ENCODE measurements at regions not wholly inside any gene's neighbourhood (a gene's known extent, or its start where the extent isn't known, plus 50 kb on each side); places are given as distances from the start of the nearest gene placed in this dataset.

DNA sequence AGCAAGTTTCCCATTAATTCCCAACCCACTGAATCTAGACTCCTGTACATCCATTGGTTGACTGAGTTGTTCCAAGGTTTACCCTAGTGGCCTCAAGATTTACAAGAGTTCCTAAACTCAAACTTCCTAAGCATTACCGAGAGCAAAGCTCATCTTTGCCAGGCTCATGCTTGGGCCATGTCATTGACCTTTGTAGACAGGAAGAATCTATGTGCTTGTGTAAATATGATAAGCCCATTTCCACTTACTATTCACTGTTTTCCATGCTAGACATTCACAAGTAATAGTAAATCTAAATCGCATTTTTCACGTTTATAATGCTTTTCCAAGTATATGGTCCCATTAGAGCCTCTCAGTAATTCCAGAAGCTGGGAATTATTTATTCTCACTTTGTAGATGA is 534.5 kb upstream of the CLINT1 start:
- no peak for DNase-seq

DNA sequence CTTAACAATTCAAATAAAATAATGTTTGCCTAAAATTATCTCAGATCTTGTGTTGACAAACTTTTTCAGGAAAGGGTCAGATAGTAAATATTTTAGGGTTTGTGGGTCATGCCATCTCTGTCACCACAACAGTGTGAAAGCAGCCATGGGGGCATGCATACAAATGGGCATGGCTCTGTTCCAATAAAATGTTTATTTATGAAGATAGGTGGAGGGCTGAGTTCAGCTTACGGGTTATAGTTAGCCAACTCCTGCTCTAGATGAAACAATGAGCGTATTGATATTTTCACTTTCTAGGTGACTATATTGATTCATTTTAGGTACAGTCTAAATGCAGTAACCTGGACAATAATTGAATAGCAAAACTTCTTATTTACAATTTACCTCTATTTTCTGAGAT is 533.8 kb upstream of the CLINT1 start:
- no peak for DNase-seq

DNA sequence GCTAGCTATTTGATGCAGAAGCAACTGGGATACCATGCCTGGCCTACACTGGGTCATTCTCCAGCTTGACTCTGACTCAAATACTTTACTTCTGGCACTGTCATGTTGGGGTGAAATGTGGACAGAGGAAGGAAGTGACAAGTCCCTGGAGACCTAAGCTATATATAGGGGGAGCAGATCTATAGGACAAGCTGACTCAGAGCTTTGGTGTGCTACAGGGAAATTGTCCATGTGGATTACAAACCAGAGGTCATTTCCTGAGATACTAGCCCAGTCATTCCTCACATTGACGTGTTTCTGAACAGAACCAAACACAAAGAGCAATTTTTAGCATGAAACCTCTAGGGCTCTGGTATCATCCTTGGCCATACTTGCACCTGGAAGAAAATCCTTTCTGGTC is 531.6 kb upstream of the CLINT1 start:
- peak; percentile 96 for DNase-seq

DNA sequence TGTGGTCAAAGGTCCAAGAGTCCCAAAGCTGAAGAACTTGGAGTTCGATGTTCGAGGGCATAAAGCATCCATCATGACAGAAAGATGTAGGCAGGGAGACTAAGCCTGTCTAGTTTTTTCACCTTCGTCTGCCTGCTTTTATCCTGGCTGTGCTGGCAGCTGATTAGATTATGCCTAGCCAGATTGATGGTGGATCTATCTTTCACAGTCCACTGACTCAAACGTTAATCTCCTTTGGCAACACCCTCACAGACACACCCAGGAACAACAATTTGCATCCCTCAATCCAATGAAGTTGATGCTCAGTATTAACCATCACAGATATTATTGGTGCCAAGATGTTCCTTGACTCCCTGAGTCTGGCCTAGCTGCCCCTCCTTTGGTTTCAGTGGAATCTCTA is 530.8 kb upstream of the CLINT1 start:
- no peak for DNase-seq

DNA sequence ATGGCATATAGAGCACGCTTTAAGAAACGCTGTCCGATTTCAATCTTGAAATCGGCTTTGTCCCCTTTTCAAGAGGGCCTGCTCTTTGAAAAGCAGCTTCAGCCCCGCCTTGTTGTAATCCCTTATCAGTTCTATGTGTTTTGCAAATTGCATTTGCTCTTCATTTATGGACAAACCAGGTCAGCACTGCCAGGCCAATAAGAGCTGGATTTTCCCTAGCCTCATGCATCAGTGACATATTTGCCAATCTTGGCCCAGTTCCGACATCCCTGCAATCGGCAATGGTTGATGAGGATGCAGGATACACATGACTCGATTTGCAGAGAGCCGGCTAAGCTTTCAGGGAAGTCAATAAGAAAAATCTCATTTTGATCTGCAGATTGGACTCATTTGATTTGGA is 529.1 kb upstream of the CLINT1 start:
- DNase-seq: no peak

DNA sequence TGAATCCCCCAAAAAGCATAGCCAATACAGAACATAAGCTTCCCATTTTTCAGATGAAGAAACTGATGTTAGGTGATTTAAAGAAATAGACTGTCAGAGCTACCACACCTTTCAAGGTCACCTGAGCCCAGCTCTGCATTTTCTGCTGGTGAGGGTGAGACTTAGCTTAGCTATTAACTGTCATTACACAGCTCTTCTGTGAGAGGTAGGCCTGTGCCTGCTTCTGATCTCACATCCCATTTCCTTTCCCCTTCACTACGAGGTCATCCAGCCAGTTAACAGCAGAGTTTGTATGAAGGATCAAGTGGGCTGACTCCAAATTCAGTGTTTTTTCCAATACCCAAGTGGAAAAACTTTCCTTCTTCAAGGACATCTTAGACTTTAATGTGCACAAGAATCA is 528.6 kb upstream of the CLINT1 start:
- no peak for DNase-seq

DNA sequence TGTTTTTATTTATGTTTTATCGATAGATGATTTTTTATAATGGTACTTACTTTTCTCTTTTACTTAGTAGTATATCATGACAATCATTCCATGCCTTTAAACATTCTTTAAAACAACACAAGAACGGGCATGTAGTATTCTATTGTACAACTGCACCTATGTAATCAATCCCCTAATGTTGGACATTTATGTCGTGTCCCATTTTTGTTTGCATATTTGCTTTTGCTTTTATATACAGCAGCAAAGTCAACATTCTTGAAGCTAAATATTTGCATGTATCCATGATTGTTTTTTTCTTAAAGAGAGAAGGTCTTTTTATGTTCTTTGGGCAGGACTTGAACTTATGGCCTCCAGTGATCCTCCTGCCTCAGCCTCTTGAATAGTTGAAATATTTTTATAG is 527.0 kb upstream of the CLINT1 start:
- no peak for DNase-seq

DNA sequence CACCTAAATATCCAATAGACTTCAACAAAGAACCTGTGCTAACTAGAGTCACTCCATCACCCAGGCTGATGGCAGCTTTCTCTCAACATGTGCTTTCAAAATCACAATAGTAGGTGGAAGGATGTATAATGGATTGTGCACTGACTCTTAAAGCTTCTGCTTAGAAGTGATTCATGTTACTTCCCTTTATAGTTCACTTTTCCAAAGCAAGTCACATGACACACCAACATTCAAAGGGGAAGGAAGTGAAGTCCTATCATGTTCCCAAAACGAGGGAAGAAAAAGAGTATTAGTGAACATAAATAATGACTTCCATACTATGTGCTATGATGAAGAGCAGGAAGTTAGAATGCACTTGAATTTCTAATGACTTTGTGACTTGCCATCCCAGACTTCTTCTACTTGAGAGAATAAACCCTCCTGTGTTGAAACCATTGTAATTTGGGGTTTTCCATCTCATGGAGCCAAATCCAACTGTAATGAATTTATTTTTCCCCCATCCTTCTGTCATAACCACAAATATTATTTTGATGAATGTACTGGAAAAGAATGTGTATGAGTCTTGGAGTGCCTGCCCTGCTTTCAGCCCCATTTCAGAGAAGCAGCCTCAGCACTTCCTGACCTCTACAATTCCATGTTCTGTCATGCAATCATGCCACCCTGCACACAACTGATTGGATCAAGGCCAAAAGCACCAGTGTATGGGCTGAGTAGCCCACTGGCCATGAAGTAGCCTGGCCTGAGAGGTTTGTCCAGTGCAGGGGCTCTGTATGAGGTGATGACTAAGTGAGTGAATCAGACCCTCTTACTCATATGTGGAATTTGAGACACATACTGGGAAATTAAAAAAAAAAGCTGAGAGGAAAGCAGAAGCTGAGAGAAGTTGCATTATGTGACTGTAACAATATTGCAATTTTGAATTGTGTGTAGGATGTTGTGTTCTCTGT is 525.9 kb upstream of the CLINT1 start:
- DNase-seq: peak; percentile 98

DNA sequence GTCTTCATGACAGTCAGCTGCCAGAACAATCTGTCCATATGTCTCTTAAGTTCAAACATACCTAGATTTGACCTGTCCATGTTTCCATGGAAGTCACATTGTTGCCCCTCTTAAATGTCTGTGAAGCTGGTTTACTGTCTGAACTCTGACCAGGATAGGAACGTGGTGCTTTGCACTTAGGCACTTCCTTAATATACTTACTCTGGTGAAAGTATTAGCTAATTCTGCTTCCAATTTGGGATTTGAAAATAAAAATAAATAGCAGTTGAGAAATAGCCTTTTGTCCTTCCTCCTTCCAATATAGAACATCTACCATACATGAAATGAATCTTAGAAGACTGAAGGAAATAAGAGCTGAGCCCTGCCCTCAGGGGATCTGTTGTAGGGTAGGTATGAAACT is 524.5 kb upstream of the CLINT1 start:
- DNase-seq: no peak

DNA sequence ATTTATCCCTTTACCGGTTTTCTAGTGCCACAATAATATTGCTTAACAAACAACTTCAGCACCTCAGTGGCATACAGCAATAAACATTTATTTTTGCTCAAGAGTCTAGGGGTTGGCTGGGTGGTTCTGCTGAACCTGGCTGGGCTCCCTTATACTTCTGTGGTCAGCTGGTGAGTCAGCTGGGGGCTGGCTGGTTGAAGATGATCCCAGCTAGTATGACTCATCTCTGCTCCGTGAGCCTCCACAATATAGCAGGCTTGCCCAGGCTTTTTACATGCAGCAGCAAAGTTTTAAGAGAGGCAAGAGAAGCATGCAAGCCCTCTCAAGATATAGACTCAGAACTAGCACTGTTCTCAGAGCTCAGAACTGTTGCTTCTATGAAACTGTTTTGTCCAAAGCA is 523.5 kb upstream of the CLINT1 start:
- peak; percentile 97 for DNase-seq

DNA sequence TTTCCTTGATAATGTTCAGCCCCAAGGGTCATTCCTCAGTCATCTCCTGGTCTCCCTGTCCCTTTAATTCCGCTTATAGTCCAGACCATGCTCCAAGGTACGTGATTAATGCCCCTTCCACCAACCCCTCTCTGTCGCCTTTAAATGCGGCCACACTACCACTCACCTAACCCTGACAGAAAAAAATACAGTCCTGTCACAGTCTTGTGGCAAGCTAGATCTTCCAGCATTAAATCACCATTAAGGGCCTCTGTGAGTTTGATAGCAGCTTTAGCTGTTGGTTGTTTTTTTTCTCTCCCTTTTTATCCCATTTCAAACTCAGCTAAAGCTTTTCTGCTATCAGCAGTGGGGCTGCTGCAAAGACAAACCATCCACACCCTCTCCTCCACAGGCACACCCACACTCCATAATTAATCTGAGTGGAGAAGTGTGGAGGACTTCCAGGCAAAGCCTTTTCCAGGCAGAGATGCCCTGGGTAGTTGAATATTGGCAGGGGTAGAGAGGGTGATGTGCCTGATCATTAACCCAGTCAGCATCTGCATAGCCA is 522.7 kb upstream of the CLINT1 start:
- DNase-seq: no peak

DNA sequence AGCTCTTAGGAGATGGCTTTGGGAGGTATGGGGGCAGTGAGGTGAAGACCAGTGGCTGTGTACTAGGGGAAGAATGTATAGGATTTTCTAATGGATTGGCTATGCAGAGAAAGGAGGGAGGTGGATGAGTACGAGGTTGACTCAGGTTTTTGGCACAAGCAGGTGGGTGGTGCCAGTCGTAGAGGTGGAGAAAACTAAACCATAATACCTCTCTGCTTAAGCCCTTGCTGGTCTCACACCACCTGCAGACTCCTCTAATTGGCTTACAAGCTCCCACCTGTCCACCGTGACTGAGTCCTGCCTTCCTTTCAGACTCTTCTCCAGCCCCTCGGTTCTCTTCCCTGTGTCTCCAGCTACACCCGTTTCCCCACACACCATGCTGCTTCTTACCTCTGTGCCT is 521.7 kb upstream of the CLINT1 start:
- no peak for DNase-seq

DNA sequence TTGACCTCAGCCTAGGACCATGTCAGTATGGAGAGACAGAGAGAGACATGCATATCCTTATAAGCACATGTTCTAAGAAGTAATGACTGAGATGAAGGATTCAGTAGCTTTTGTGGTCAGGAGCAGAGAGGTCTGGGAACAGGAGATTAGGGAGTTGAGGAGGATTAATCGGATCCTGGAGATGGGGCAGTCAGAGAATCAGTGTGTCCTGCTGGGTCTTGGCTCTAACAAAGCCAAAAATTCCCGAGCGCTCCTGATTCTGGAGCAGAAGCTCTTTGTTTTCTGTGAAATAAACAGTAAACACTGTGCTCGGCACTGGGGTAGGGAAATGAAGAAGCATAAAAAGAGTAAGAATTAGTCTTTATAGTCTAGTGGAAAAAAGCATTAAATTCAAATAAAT is 520.0 kb upstream of the CLINT1 start:
- no peak for DNase-seq

DNA sequence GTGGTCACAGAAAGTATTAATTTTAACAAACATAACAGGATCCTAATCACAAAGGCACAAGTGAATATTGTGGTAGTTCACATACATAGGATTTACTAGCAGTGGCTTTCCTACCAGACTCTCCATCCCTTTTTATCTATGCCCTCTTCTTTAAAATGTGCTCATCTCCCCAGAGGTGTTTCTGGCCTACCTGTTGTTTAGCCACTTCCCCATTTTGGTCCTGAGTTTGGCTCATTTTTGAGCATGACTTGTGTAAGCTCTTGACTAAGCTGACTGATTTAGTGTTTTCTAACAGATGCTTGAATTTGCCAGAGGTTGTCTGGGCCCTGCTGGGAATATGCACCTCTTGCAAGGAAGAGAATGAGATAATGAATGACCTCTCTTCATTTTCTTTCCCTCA is 517.7 kb upstream of the CLINT1 start:
- DNase-seq: no peak

DNA sequence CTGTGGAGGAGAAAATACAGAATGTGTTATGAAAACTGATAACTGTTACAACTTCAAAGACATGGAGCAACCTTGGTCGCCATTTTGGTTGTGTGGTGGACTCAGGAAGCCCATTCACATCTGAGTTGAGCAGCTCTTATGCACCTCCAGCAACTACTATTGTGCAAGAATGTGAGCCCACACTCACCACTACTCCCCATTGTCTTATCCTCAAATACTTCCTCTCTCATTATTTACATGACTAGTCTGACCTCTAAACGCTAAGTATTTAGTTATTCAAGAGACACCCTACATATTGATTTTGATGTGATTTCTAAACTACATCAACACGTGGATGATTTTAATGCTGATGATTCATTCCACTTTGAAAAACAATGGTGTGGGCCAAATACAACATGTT is 516.6 kb upstream of the CLINT1 start:
- DNase-seq: no peak

DNA sequence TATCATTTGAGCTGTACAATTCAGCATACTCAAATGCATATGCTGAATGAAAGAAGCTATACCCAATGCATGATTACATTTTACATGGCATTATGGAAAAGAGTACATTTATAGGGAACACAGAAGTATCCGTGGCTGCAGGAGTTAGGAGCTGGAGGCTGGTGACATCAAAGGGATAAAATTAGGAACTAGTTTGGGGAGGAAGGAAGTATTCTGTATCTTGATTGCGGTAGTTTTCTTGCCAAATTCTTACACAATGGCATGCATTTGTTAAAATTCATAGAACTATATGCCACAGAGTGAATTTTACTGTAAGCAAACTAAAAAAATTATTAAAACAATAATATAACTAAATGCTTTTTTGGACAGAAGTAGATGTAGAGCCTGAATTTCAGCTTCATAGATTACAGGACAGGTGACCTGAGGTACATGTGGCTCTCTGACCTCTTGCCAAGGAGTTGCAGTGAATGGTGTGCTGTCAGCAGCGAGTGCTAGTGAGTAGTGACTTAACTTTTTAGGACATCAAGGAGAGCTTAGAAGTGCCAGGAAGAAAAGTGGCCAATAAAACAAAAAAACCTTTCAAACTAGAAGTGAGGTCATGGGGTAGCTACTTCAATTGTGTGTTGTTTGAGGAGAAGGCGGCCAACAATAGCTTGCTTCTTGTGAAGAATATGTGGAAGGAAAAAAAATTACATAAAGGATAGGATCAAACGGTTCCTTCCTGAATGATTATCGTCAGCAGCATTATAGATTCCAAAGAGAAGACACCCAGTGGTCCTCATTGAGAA is 514.9 kb upstream of the CLINT1 start:
- no peak for DNase-seq

DNA sequence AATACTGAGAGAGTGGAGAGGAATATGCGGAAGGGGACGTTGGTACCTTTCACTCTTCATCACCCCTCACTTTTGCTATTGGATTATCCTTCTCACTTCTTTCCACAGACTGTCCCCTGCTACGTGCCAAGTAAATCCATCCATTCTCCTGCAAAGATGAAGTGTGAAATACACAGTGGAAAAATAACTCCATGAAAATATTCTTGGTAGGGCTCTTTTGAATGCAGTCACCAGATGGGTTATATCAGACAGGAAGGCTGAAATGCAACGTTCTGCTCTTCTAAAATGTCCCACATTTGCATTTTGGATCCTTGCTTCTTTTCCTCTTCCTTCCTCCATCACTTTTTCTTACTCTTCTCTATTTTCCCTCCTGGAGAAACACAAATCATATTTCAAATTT is 510.3 kb upstream of the CLINT1 start:
- DNase-seq: no peak

DNA sequence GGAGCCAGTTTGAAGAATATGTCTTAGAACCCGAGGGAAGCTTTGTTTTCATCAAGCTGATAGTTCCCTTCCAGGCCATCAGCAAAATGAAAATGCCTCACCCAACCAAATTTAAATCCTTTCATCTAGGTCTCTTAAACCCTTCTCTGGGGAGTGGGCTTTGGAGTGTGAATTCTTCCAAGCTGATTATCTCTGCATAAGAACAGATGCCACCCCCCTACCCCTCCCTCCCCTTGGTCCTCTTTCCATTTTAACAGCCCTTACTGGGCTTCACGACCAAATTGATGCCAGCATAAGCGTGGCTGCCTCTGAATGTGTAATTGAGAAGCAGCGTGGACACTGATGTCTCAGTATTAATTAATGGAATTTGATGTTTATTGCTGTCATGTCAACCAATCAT is 509.7 kb upstream of the CLINT1 start:
- DNase-seq: no peak

DNA sequence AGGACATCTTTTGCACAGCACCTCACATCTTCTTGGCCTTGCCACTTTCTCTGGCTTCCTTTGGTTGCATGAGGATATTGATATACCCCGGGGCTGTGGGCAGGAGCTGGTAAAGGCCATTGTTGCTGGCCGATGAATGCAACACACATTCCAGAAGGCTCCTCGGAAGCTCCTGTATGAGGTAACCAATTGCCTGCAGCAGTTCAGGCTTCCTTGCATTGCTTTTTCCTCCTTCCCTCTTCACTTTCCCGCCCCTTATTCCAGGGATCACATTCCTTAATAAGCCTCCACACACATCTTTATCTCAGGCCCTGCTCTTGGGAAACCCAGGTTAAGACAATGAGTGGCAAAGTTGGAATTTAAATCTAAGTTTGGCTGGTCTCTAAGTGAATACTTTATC is 505.4 kb upstream of the CLINT1 start:
- no peak for DNase-seq

DNA sequence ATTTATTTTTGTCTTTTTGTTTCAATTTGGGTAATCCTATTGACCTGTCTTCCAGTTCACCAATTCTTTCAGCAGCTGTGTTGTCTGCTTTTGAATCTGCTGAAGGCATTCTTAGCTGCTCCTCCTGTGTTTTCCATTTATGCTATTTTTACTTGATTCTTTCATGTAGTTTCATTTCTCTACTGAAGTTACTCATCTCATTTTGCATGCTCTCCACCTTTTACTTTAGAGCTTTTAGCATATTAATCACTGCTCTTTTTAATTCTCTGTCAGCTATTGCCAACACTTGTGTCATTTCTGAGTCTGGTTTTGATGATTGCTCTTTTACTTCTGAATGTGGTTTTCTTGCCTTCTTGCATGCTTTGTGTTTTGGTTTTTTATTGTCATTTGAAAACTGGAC is 496.0 kb upstream of the CLINT1 start:
- DNase-seq: peak; percentile 17

DNA sequence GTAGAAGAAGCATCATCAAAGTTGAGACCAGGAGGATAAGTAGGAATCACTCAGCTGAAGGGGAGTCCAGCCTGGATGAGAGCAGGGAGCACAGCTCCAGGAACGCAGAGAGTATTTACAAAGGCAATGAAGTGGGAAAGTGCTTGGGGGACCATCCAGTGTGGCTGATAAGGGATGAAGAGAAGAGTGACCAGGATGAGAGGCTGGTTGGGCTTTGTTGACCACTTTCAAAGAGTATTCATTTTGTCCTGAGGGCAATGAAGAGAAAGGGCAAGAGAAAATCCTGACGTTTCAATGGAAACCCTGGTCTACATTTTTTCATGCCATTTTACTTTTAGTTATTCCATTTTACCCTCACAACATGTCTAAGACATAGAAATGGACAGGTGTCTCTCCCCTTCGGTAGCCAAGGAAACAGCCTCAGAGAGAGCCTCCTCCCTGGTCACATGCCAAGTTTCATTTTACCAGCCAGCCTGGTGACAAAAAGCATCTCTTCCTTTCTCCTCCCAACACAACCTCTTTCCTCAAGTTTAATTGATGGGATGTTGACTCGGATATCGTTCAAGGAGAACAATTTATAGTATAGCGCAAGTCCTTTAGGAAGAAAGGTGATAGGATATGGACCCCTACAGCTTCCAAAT is 492.7 kb upstream of the CLINT1 start:
- no peak for DNase-seq

DNA sequence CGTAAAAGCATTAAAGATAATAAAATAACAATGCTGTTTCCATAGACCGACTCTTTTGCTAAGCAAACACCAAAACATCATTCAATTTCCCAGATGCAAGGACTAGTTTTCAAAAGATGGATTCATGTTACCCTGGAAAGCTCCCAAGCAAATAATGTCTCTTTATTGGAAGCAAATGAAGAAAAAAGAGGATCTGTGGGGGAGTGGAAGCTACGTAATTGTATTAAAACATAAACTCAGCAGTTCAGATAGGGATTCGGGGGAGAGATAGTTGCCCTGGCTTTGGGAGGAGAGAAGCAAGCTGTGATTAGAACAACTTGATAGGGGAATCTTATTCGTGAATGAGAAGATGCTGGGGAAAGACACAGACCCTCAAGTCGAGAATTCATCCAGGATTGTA is 491.0 kb upstream of the CLINT1 start:
- DNase-seq: no peak

DNA sequence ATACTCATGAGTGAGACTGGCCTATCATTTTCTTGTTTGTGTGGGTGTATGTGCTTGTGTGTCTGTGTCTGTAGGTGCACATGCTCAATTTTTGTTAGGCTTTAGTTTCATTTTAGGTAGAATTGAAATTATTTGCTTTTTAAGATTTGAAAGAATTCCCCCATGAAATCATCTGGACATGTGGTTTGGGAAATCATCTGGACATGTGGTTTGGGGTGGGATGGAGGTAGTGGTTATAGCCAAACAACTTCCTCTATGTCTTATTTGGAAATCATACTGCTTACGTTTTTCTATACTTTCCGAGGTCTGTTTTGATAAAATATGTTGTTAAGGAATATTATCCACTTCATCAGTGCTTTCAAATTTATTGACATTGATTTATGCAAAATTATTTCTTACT is 485.4 kb upstream of the CLINT1 start:
- no peak for DNase-seq

DNA sequence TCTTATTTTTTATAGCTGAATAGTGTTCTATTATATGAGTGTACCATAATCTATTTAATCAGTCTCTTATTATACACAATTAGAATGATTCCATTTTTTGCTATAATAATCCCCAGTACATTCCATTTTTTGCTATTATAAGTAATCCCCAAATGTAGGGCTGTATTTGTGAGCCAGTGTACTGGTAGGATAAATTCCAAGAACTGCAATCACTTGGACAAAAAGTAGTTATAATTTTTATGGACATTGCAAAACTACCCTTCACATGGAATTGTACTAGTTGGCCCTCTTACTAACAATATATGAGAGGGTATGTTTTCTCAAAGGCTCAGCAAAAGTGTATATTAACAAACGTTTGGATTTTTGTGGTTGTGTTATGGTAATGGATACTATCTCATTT is 481.7 kb upstream of the CLINT1 start:
- no peak for DNase-seq
